CD14-positive monocyte (primary cell): ENCODE measurements at regions not wholly inside any gene's neighbourhood (a gene's known extent, or its start where the extent isn't known, plus 50 kb on each side); places are given as distances from the start of the nearest gene placed in this dataset.

Source experiments
- DNase-seq, 3 donors: peaks; one replicate each; pipeline ENCODE4 v3.0.0-alpha.2; 2011 to 2022
- H2AFZ ChIP-seq: 2 replicates; pipeline ENCODE4 v1.6.0; 2012; ENCODE audit warnings: mild to moderate bottlenecking, low read depth, low read length, inconsistent platforms; ENCODE audit not compliant: insufficient read depth, poor library complexity, severe bottlenecking
- H3K27ac ChIP-seq, 2 donors: 1 replicate in 1 of 2; 2 replicates in 1 of 2; pipeline ENCODE4 v1.5.1; 2012 to 2013; ENCODE audit warnings: low read length in 2 of 2, control low read depth in 1 of 2, inconsistent platforms in 1 of 2, low read depth in 1 of 2, mild to moderate bottlenecking in 1 of 2
- H3K27me3 ChIP-seq, 2 donors: one replicate each; pipeline versions ENCODE4 v1.6.0 to v1.6.1; 2011 to 2013; ENCODE audit warnings: low read length in 2 of 2; ENCODE audit not compliant: control insufficient read depth in 2 of 2, insufficient read depth in 2 of 2
- H3K36me3 ChIP-seq, 2 donors: replicated peaks in 1 of 2; 1 replicate in 1 of 2; 2 replicates in 1 of 2; pipeline versions ENCODE4 v1.5.1 to v1.6.1; 2012 to 2013; ENCODE audit warnings: low read length in 2 of 2, control low read depth in 1 of 2, inconsistent platforms in 1 of 2, mild to moderate bottlenecking in 1 of 2; ENCODE audit not compliant: insufficient read depth in 2 of 2, control insufficient read depth in 1 of 2
- H3K4me1 ChIP-seq, 2 donors: 1 replicate in 1 of 2; 2 replicates in 1 of 2; pipeline versions ENCODE4 v1.5.1 to v1.6.1; 2012 to 2013; ENCODE audit warnings: low read length in 2 of 2, control low read depth in 1 of 2, inconsistent platforms in 1 of 2, mild to moderate bottlenecking in 1 of 2, moderate library complexity in 1 of 2; ENCODE audit not compliant: insufficient read depth in 2 of 2, control insufficient read depth in 1 of 2
- H3K4me2 ChIP-seq: replicated peaks from 2 replicates; pipeline ENCODE3; 2012; ENCODE audit warnings: low read length, moderate library complexity, mild to moderate bottlenecking; ENCODE audit not compliant: poor library complexity, severe bottlenecking; ENCODE audit errors: extremely low read depth
- H3K4me3 ChIP-seq, 3 experiments: fragments of 200-600 bp in 1 of 3; sonication (generic) in 1 of 3; replicated peaks in 1 of 3; 1 replicate in 2 of 3; 2 replicates in 1 of 3; pipeline ENCODE4 v1.5.1; 2011 to 2013; ENCODE audit warnings: low read length in 3 of 3, mild to moderate bottlenecking in 3 of 3, control low read depth in 2 of 3, low read depth in 2 of 3, inconsistent platforms in 1 of 3, moderate library complexity in 1 of 3
- H3K79me2 ChIP-seq: 2 replicates; pipeline ENCODE4 v1.6.0; 2012; ENCODE audit warnings: mild to moderate bottlenecking, control low read depth, inconsistent platforms, low read length, moderate library complexity; ENCODE audit not compliant: insufficient read depth
- H3K9ac ChIP-seq: 2 replicates; pipeline ENCODE4 v1.6.0; 2017; ENCODE audit warnings: low read length, mild to moderate bottlenecking; ENCODE audit not compliant: insufficient read depth, poor library complexity, severe bottlenecking
- H3K9me3 ChIP-seq, 2 donors: replicated peaks in 1 of 2; 1 replicate in 1 of 2; 2 replicates in 1 of 2; pipeline versions ENCODE4 v1.5.1 to v1.6.1; 2012 to 2013; ENCODE audit warnings: low read length in 2 of 2, control low read depth in 1 of 2; ENCODE audit not compliant: control insufficient read depth in 1 of 2, insufficient read depth in 1 of 2
- H4K20me1 ChIP-seq: 2 replicates; pipeline ENCODE4 v1.6.0; 2012; ENCODE audit warnings: mild to moderate bottlenecking, low read length, control low read depth, moderate library complexity; ENCODE audit not compliant: insufficient read depth
- H3K27ac Mint-ChIP-seq, 7 donors: one replicate each; pipeline ENCODE4 v1.8.0; 2020; ENCODE audit warnings: mild to moderate bottlenecking in 7 of 7, mixed read lengths in 7 of 7, moderate library complexity in 6 of 7, inconsistent platforms in 2 of 7
- H3K27me3 Mint-ChIP-seq, 3 donors: one replicate each; pipeline ENCODE4 v1.8.0; 2021 to 2022; ENCODE audit warnings: low read depth in 3 of 3, mild to moderate bottlenecking in 3 of 3, mixed read lengths in 3 of 3, moderate library complexity in 3 of 3, inconsistent platforms in 1 of 3
- H3K36me3 Mint-ChIP-seq, 2 donors: one replicate each; pipeline ENCODE4 v1.8.0; 2020; ENCODE audit warnings: mixed read lengths in 2 of 2, inconsistent platforms in 1 of 2, mild to moderate bottlenecking in 1 of 2
- H3K4me1 Mint-ChIP-seq: one replicate; pipeline ENCODE4 v1.8.0; 2020; ENCODE audit warnings: mild to moderate bottlenecking, mixed read lengths
- H3K4me3 Mint-ChIP-seq, 2 donors: one replicate each; pipeline ENCODE4 v1.8.0; 2020; ENCODE audit warnings: mild to moderate bottlenecking in 2 of 2, mixed read lengths in 2 of 2, moderate library complexity in 1 of 2
- H3K9me3 Mint-ChIP-seq, 7 donors: one replicate each; pipeline ENCODE4 v1.8.0; 2020 to 2022; ENCODE audit warnings: mixed read lengths in 7 of 7, mild to moderate bottlenecking in 6 of 7, moderate library complexity in 6 of 7, inconsistent platforms in 2 of 7
- WGBS: methylation state at CpG from one replicate; pipeline ENCODE4 v1.1.5; 2013; ENCODE audit warnings: missing lambda C conversion rate; ENCODE audit not compliant: insufficient coverage; 5-methylcytosine and 5-hydroxymethylcytosine counted together
- intact Hi-C, 2 donors: fragments of 100-400 bp; cut with micrococcal nuclease; formaldehyde crosslinking; loops; one replicate each; pipeline versions ENCODE4 v1.15.0 to v1.15.1; 2023
- TF ChIP-seq, protein P1 (sequence below): fragments of 200-600 bp; IDR thresholded peaks from one replicate; pipeline ENCODE4 v1.8.0; 2022; ENCODE audit warnings: antibody characterized with exemption, mild to moderate bottlenecking

DNA sequence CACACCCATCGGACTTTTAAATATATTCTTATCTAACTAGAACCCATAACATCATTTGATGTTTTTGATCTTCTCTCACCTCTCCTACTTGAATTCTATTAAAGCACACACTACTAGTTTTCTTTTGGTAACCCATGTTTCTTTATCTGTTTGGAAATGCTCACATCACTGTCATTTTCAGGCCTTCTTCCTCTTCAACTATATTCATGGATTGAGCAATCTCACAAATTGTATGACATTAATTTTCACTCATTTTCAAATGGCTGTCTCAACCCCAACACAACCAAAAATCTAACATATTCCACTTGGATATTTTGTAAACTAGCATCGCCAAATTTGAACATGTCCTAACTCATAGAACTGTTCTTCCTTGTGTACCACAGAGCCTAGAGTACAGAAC lies 488.0 kb upstream of the SEMA3A start:
- H4K20me1 ChIP-seq: no peaks in the 10 kb centered on the region
- no peak overlapping the region for H3K9ac ChIP-seq
- H3K4me3 Mint-ChIP-seq: no peak overlapping the region
- no peaks in the 10 kb centered on the region for H3K4me1 Mint-ChIP-seq
- H3K36me3 ChIP-seq: no peaks in the 10 kb centered on the region
- H3K27ac Mint-ChIP-seq: no peak overlapping the region
- H3K4me3 ChIP-seq: no peak overlapping the region
- H3K36me3 Mint-ChIP-seq: no peaks in the 10 kb centered on the region
- H3K9me3 Mint-ChIP-seq: peaks cover 0 to 2% (median 0%) of the 10 kb centered on the region in 7 donors
- H3K9me3 ChIP-seq: no peaks in the 10 kb centered on the region
- peaks cover 0 to 2% (median 0%) of the 10 kb centered on the region in 3 donors for H3K27me3 Mint-ChIP-seq
- H3K27ac ChIP-seq: no peak overlapping the region
- no peak overlapping the region for H2AFZ ChIP-seq
- no peaks in the 10 kb centered on the region for H3K27me3 ChIP-seq
- no peaks in the 10 kb centered on the region for H3K4me1 ChIP-seq
- TF ChIP-seq, protein P1, sequence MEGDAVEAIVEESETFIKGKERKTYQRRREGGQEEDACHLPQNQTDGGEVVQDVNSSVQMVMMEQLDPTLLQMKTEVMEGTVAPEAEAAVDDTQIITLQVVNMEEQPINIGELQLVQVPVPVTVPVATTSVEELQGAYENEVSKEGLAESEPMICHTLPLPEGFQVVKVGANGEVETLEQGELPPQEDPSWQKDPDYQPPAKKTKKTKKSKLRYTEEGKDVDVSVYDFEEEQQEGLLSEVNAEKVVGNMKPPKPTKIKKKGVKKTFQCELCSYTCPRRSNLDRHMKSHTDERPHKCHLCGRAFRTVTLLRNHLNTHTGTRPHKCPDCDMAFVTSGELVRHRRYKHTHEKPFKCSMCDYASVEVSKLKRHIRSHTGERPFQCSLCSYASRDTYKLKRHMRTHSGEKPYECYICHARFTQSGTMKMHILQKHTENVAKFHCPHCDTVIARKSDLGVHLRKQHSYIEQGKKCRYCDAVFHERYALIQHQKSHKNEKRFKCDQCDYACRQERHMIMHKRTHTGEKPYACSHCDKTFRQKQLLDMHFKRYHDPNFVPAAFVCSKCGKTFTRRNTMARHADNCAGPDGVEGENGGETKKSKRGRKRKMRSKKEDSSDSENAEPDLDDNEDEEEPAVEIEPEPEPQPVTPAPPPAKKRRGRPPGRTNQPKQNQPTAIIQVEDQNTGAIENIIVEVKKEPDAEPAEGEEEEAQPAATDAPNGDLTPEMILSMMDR: no peak
- H3K4me2 ChIP-seq: no peak overlapping the region
- DNase-seq: no peak
- WGBS: 90% methylated on average over 1 of the region's 2 CpGs
- intact Hi-C loops: no loop called here
- H3K79me2 ChIP-seq: no peaks in the 10 kb centered on the region

DNA sequence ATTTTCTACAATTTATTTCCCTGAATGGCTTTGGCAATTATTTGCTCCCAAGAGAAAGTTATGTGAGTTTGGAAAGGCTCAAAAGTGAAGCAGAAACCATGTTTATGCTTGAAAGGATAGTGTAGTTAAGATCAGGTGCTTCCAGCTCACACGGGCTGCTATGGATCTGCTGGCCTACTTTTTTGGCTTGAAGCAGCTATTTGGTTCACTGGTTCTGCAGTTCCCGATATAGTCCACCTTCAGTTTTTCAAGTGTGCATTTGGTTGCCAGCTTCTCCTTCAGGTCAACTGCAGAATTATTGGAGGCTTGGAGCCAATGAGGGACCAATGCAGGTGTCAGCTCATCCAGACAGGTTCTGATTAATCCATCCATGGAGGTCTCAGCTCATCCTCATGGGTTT lies 484.3 kb upstream of the SEMA3A start:
- H3K27ac ChIP-seq: no peak overlapping the region
- no peaks in the 10 kb centered on the region for H3K79me2 ChIP-seq
- no peaks in the 10 kb centered on the region for H3K9me3 ChIP-seq
- no peak overlapping the region for H3K9ac ChIP-seq
- WGBS: 93% methylated on average over 2 of the region's 2 CpGs
- no peak for DNase-seq
- Mint-ChIP-seq H3K9me3 (peaks cover 0 to 2% (median 0%) of the 10 kb centered on the region in 7 donors), H3K4me3 (no peak overlapping the region), H3K4me1 (no peaks in the 10 kb centered on the region), H3K27ac (no peak overlapping the region), H3K36me3 (no peaks in the 10 kb centered on the region), H3K27me3 (peaks cover 0 to 2% (median 1%) of the 10 kb centered on the region in 3 donors)
- no peaks in the 10 kb centered on the region for H4K20me1 ChIP-seq
- intact Hi-C loops: no loop called here
- TF ChIP-seq, protein P1: no peak
- H3K4me1 ChIP-seq: no peaks in the 10 kb centered on the region
- H3K4me3 ChIP-seq: no peak overlapping the region
- no peak overlapping the region for H2AFZ ChIP-seq
- H3K27me3 ChIP-seq: no peaks in the 10 kb centered on the region
- no peak overlapping the region for H3K4me2 ChIP-seq
- no peaks in the 10 kb centered on the region for H3K36me3 ChIP-seq
